Gastroesophageal sphincter (tissue), 3 donors: ENCODE measurements at regions not wholly inside any gene's neighbourhood (a gene's known extent, or its start where the extent isn't known, plus 50 kb on each side); places are given as distances from the start of the nearest gene placed in this dataset.

Experiments used
- CTCF ChIP-seq, 4 experiments: fragments of 200-600 bp in 2 of 4; fragments of 450-650 bp in 2 of 4; sonication (generic) in 1 of 4; IDR thresholded peaks; one replicate each; pipeline ENCODE4 v1.5.1; 2017 to 2019; ENCODE audit warnings: antibody characterized with exemption in 4 of 4, mild to moderate bottlenecking in 2 of 4, moderate library complexity in 2 of 4
- POLR2A ChIP-seq, 2 donors: fragments of 450-650 bp; IDR thresholded peaks; one replicate each; pipeline ENCODE4 v1.6.1; 2017; ENCODE audit warnings: antibody characterized with exemption in 2 of 2, mild to moderate bottlenecking in 2 of 2, moderate library complexity in 1 of 2
- POLR2AphosphoS5 ChIP-seq: sonication (generic); formaldehyde crosslinking; IDR thresholded peaks from one replicate; pipeline ENCODE4 v1.6.1; 2017; ENCODE audit warnings: antibody characterized with exemption

- no peak for TF ChIP-seq CTCF (IDR thresholded peaks at IDR 0.05)
- TF ChIP-seq POLR2A (IDR thresholded peaks at IDR 0.05), result no peak
- TF ChIP-seq POLR2AphosphoS5, result no peak
Observed at GRCh38 chr10:4609251-4609650, 216.8 kb upstream of the AKR1E2 start.
